ENCODE measurements at regions not wholly inside any gene's neighbourhood (a gene's known extent, or its start where the extent isn't known, plus 50 kb on each side); places are given as distances from the start of the nearest gene placed in this dataset.

- no peak for DNase-seq (ENCODE audit: low read depth in 2 of 3, low spot score in 2 of 3)
These were observed 832.7 kb upstream of the ZNF608 start for GRCh38 chr5:125579182-125579581.

- DNase-seq (ENCODE audit: low read depth in 2 of 3, low spot score in 2 of 3) = no peak
These were observed 834.9 kb upstream of the ZNF608 start for GRCh38 chr5:125581311-125581710.

- no peak for DNase-seq (ENCODE audit: low read depth in 2 of 3, low spot score in 2 of 3)
These were observed 835.9 kb upstream of the ZNF608 start for GRCh38 chr5:125582352-125582751.

GRCh38 chr5:125583321-125584139, 837.1 kb upstream of the ZNF608 start:
- no peak for DNase-seq (ENCODE audit: low read depth in 2 of 3, low spot score in 2 of 3)

GRCh38 chr5:125584140-125584520, 837.7 kb upstream of the ZNF608 start:
- DNase-seq (ENCODE audit: low read depth in 2 of 3, low spot score in 2 of 3) = no peak

- no peak for DNase-seq (ENCODE audit: low read depth in 2 of 3, low spot score in 2 of 3)
These were observed 835.6 kb upstream of the GRAMD2B start for GRCh38 chr5:125587631-125588030.

- no peak for DNase-seq (ENCODE audit: low read depth in 2 of 3, low spot score in 2 of 3)
These were observed 830.4 kb upstream of the GRAMD2B start for GRCh38 chr5:125592856-125593255.

- DNase-seq (ENCODE audit: low read depth in 2 of 3, low spot score in 2 of 3) = no peak
These were observed 828.1 kb upstream of the GRAMD2B start for GRCh38 chr5:125595095-125595494.

- DNase-seq (ENCODE audit: low read depth in 2 of 3, low spot score in 2 of 3) = no peak
These were observed 827.4 kb upstream of the GRAMD2B start for GRCh38 chr5:125595845-125596244.

- no peak for DNase-seq (ENCODE audit: low read depth in 2 of 3, low spot score in 2 of 3)
These were observed 825.9 kb upstream of the GRAMD2B start for GRCh38 chr5:125597338-125597737.

- no peak for DNase-seq (ENCODE audit: low read depth in 2 of 3, low spot score in 2 of 3)
These were observed 822.6 kb upstream of the GRAMD2B start for GRCh38 chr5:125600559-125600958.

- DNase-seq (ENCODE audit: low read depth in 2 of 3, low spot score in 2 of 3) = no peak
These were observed 821.0 kb upstream of the GRAMD2B start for GRCh38 chr5:125602184-125602583.

- DNase-seq (ENCODE audit: low read depth in 2 of 3, low spot score in 2 of 3) = no peak
These were observed 819.9 kb upstream of the GRAMD2B start for GRCh38 chr5:125603321-125603720.

GRCh38 chr5:125604104-125604503, 819.1 kb upstream of the GRAMD2B start:
- no peak for DNase-seq (ENCODE audit: low read depth in 2 of 3, low spot score in 2 of 3)

GRCh38 chr5:125607018-125607417, 816.2 kb upstream of the GRAMD2B start:
- no peak for DNase-seq (ENCODE audit: low read depth in 2 of 3, low spot score in 2 of 3)

- DNase-seq (ENCODE audit: low read depth in 2 of 3, low spot score in 2 of 3) = no peak
These were observed 814.2 kb upstream of the GRAMD2B start for GRCh38 chr5:125609011-125609410.

GRCh38 chr5:125610892-125611291, 812.3 kb upstream of the GRAMD2B start:
- DNase-seq (ENCODE audit: low read depth in 2 of 3, low spot score in 2 of 3) = no peak

- DNase-seq (ENCODE audit: low read depth in 2 of 3, low spot score in 2 of 3) = no peak
These were observed 811.7 kb upstream of the GRAMD2B start for GRCh38 chr5:125611541-125611940.

GRCh38 chr5:125612181-125612721, 811.0 kb upstream of the GRAMD2B start:
- DNase-seq (ENCODE audit: low read depth in 2 of 3, low spot score in 2 of 3) = no peak

- DNase-seq (ENCODE audit: low read depth in 2 of 3, low spot score in 2 of 3) = no peak
These were observed 810.4 kb upstream of the GRAMD2B start for GRCh38 chr5:125612776-125613175.

GRCh38 chr5:125630237-125630636, 793.0 kb upstream of the GRAMD2B start:
- DNase-seq (ENCODE audit: low read depth in 2 of 3, low spot score in 2 of 3) = no peak

GRCh38 chr5:125633523-125633922, 789.7 kb upstream of the GRAMD2B start:
- no peak for DNase-seq (ENCODE audit: low read depth in 2 of 3, low spot score in 2 of 3)
